ENCODE measurements at regions not wholly inside any gene's neighbourhood (a gene's known extent, or its start where the extent isn't known, plus 50 kb on each side); places are given as distances from the start of the nearest gene placed in this dataset.
"Not testable (repeated sequence)": the region's sequence is repeated elsewhere in the genome, so short reads cannot be mapped to it uniquely, and the experiment has no call there.

GRCh38 chr14:43735932-43736331 lies 771.2 kb downstream of the FSCB start:
- no peaks in the 10 kb centered on the region for H3K4me1 ChIP-seq
- no peaks in the 10 kb centered on the region for H3K9me3 ChIP-seq
- no peaks in the 10 kb centered on the region for H3K36me3 ChIP-seq
- TF ChIP-seq POLR2AphosphoS5 (IDR thresholded peaks at IDR 0.05) = no peak
- WGBS, 2 donors (ENCODE audit: low coverage in 1 of 2) = 52 to 83% methylated on average over 2 to 3 of the region's 3 CpGs
- H3K27ac ChIP-seq = no peak overlapping the region
- no peaks in the 10 kb centered on the region for H3K27me3 ChIP-seq
- ATAC-seq = no peak
- H3K4me3 ChIP-seq = no peak overlapping the region

GRCh38 chr14:43729143-43729542 lies 777.9 kb downstream of the FSCB start:
- no peaks in the 10 kb centered on the region for H3K4me1 ChIP-seq
- TF ChIP-seq POLR2AphosphoS5 (IDR thresholded peaks at IDR 0.05) (no peak), EP300 (IDR thresholded peaks at IDR 0.05) (no peak), POLR2A (IDR thresholded peaks at IDR 0.05) (no peak), CTCF (IDR thresholded peaks at IDR 0.05) (no peak)
- H3K27me3 ChIP-seq = no peaks in the 10 kb centered on the region
- WGBS, 2 donors (ENCODE audit: low coverage in 1 of 2) = 85% methylated on average over 4 of the region's 4 CpGs; no CpG with 5 or more reads in 1 of the 2 donors
- H3K36me3 ChIP-seq = no peaks in the 10 kb centered on the region
- H3K27ac ChIP-seq = no peak overlapping the region
- no peaks in the 10 kb centered on the region for H3K9me3 ChIP-seq
- no peak for ATAC-seq
- H3K4me3 ChIP-seq = no peak overlapping the region

- Histone ChIP-seq H3K9me3 (no peaks in the 10 kb centered on the region), H3K36me3 (no peaks in the 10 kb centered on the region), H3K27me3 (no peaks in the 10 kb centered on the region), H3K27ac (no peak overlapping the region), H3K4me3 (no peak overlapping the region), H3K4me1 (no peaks in the 10 kb centered on the region)
- no peak for ATAC-seq
- TF ChIP-seq CTCF (IDR thresholded peaks at IDR 0.05) = no peak
- no peak for TF ChIP-seq POLR2A (IDR thresholded peaks at IDR 0.05)
- no peak for TF ChIP-seq EP300 (IDR thresholded peaks at IDR 0.05)
- no peak for TF ChIP-seq POLR2AphosphoS5 (IDR thresholded peaks at IDR 0.05)
These were observed 800.2 kb downstream of the FSCB start for GRCh38 chr14:43706900-43707299.

- H3K36me3 ChIP-seq, H3K4me1 ChIP-seq, H3K4me3 ChIP-seq, ATAC-seq, H3K9me3 ChIP-seq, H3K27ac ChIP-seq, H3K27me3 ChIP-seq: not testable (repeated sequence)
- 93 to 94% methylated on average over 5 to 9 of the region's 20 CpGs for WGBS, 2 donors (ENCODE audit: low coverage in 1 of 2)
These were observed 808.4 kb downstream of the FSCB start for GRCh38 chr14:43698561-43699284.

GRCh38 chr14:43697003-43697402 lies 810.1 kb downstream of the FSCB start:
- Histone ChIP-seq H3K9me3 (no peaks in the 10 kb centered on the region), H3K4me3 (no peak overlapping the region), H3K4me1 (no peaks in the 10 kb centered on the region), H3K27ac (no peak overlapping the region), H3K36me3 (no peaks in the 10 kb centered on the region), H3K27me3 (no peaks in the 10 kb centered on the region)
- no peak for ATAC-seq
- 75 to 94% methylated on average over 1 of the region's 1 CpG for WGBS, 2 donors (ENCODE audit: low coverage in 1 of 2)
- TF ChIP-seq POLR2A (IDR thresholded peaks at IDR 0.05) = no peak
- no peak for TF ChIP-seq EP300 (IDR thresholded peaks at IDR 0.05)
- TF ChIP-seq CTCF (IDR thresholded peaks at IDR 0.05) = no peak
- no peak for TF ChIP-seq POLR2AphosphoS5 (IDR thresholded peaks at IDR 0.05)

- H3K27me3 ChIP-seq = no peaks in the 10 kb centered on the region
- H3K4me3 ChIP-seq = no peak overlapping the region
- 56 to 83% methylated on average over 1 of the region's 1 CpG for WGBS, 2 donors (ENCODE audit: low coverage in 1 of 2)
- H3K9me3 ChIP-seq = no peaks in the 10 kb centered on the region
- TF ChIP-seq POLR2A (IDR thresholded peaks at IDR 0.05) (no peak), EP300 (IDR thresholded peaks at IDR 0.05) (no peak), CTCF (IDR thresholded peaks at IDR 0.05) (no peak), POLR2AphosphoS5 (IDR thresholded peaks at IDR 0.05) (no peak)
- no peak overlapping the region for H3K27ac ChIP-seq
- ATAC-seq = no peak
- peaks cover 0 to 6% (median 0%) of the 10 kb centered on the region in 3 donors for H3K4me1 ChIP-seq
- H3K36me3 ChIP-seq = no peaks in the 10 kb centered on the region
These were observed 814.4 kb downstream of the FSCB start for GRCh38 chr14:43692706-43693105.

All from gastroesophageal sphincter (tissue), 4 donors.